Medulla oblongata (tissue), 1 donor: ENCODE measurements at regions not wholly inside any gene's neighbourhood (a gene's known extent, or its start where the extent isn't known, plus 50 kb on each side); places are given as distances from the start of the nearest gene placed in this dataset.
"Not testable (repeated sequence)": the region's sequence is repeated elsewhere in the genome, so short reads cannot be mapped to it uniquely, and the experiment has no call there.

Experiments
- DNase-seq: peaks from one replicate; pipeline ENCODE4 v3.0.0-alpha.2; 2015; ENCODE audit errors: extremely low spot score

GRCh38 chr12:16854465-16854864, 248.5 kb upstream of the LMO3 start:
- DNase-seq: no peak

GRCh38 chr12:16849473-16849872, 243.5 kb upstream of the LMO3 start:
- DNase-seq: no peak

GRCh38 chr12:16844875-16845274, 238.9 kb upstream of the LMO3 start:
- DNase-seq: no peak

GRCh38 chr12:16833376-16834015, 227.5 kb upstream of the LMO3 start:
- DNase-seq: no peak

- DNase-seq: no peak
Measured at GRCh38 chr12:16828891-16829290, 222.9 kb upstream of the LMO3 start.

- no peak for DNase-seq
Measured at GRCh38 chr12:16807731-16808130, 201.8 kb upstream of the LMO3 start.

GRCh38 chr12:16796168-16796567, 190.2 kb upstream of the LMO3 start:
- DNase-seq: no peak

- no peak for DNase-seq
Measured at GRCh38 chr12:16789204-16789790, 183.3 kb upstream of the LMO3 start.

GRCh38 chr12:16788506-16789203, 182.7 kb upstream of the LMO3 start:
- no peak for DNase-seq

- no peak for DNase-seq
Measured at GRCh38 chr12:16785953-16786352, 180.0 kb upstream of the LMO3 start.

- DNase-seq: no peak
Measured at GRCh38 chr12:16785524-16785923, 179.6 kb upstream of the LMO3 start.

- not testable (repeated sequence) for DNase-seq
Measured at GRCh38 chr12:16769129-16769528, 163.2 kb upstream of the LMO3 start.

- peak; percentile 9 for DNase-seq
Measured at GRCh38 chr12:16766736-16767135, 160.8 kb upstream of the LMO3 start.

- DNase-seq: no peak
Measured at GRCh38 chr12:16763901-16764300, 157.9 kb upstream of the LMO3 start.

GRCh38 chr12:16756833-16757555, 151.0 kb upstream of the LMO3 start:
- no peak for DNase-seq

- no peak for DNase-seq
Measured at GRCh38 chr12:16730772-16731171, 124.8 kb upstream of the LMO3 start.

- DNase-seq: peak; percentile 27
Measured at GRCh38 chr12:16726879-16727278, 120.9 kb upstream of the LMO3 start.

GRCh38 chr12:16719713-16720416, 113.9 kb upstream of the LMO3 start:
- no peak for DNase-seq

- DNase-seq: no peak
Measured at GRCh38 chr12:16716928-16717327, 111.0 kb upstream of the LMO3 start.

- no peak for DNase-seq
Measured at GRCh38 chr12:16692099-16692498, 86.1 kb upstream of the LMO3 start.

- no peak for DNase-seq
Measured at GRCh38 chr12:16691624-16692023, 85.7 kb upstream of the LMO3 start.

GRCh38 chr12:16688200-16688599, 82.2 kb upstream of the LMO3 start:
- DNase-seq: no peak
